GM12878 (cell line): ENCODE measurements at regions not wholly inside any gene's neighbourhood (a gene's known extent, or its start where the extent isn't known, plus 50 kb on each side); places are given as distances from the start of the nearest gene placed in this dataset.

Source experiments
- ATAC-seq: fragments of 200-7000 bp; cut with Tn5 transposase; 3 replicates; pipeline ENCODE4 v1.9.1; 2020; ENCODE audit warnings: mild to moderate bottlenecking, moderate library complexity
- BruUV-seq: library from RNA; stranded (reverse); fragments of 400-500 nt; replicated peaks from 2 replicates; lab custom pipeline; 2021; lab: Mats Ljungman, UMichigan
- CTCF ChIA-PET: fragments of 300-600 bp; sonication (Branson Sonifier 250); formaldehyde crosslinking; extraction: SDS; loops from one replicate; lab custom pipeline; 2021; ENCODE audit warnings: inconsistent platforms; lab: Yijun Ruan, JAX
- POLR2A ChIA-PET: fragments of 350-600 bp; formaldehyde crosslinking; extraction: SDS; loops from one replicate; lab custom pipeline; 2021; ENCODE audit warnings: inconsistent platforms; lab: Charles Lee
- RAD21 ChIA-PET: fragments of 300-600 bp; sonication (Branson Sonifier 250); formaldehyde crosslinking; loops from one replicate; lab custom pipeline; 2023; ENCODE audit warnings: antibody characterized with exemption; ENCODE audit not compliant: unreplicated experiment; lab: Charles Lee
- SMC1A ChIA-PET: fragments of 300-600 bp; sonication (Branson Sonifier 250); formaldehyde crosslinking; loops from one replicate; lab custom pipeline; 2023; ENCODE audit not compliant: unreplicated experiment, uncharacterized antibody; lab: Charles Lee
- DNase-seq: peaks from one replicate; pipeline ENCODE4 v3.0.0-alpha.2; 2011; ENCODE audit warnings: low read depth, low spot score
- FAIRE-seq: peaks from 3 replicates; lab custom pipeline; 2011; peaks lifted over from hg19 to GRCh38; lab: Jason Lieb, UNC
- H2AFZ ChIP-seq: 2 replicates; pipeline ENCODE4 v1.6.0; 2011; ENCODE audit warnings: low read depth, low read length, control low read depth; ENCODE audit not compliant: control insufficient read depth
- H3K27ac ChIP-seq: 2 replicates; pipeline ENCODE4 v1.5.1; 2011; ENCODE audit warnings: control low read depth; ENCODE audit not compliant: control insufficient read depth, insufficient read depth
- H3K27me3 ChIP-seq, 2 experiments: replicated peaks in 1 of 2; 2 replicates each; pipeline versions ENCODE4 v1.6.0 to v1.6.1; 2011; ENCODE audit warnings: low read length in 1 of 2; ENCODE audit not compliant: control insufficient read depth in 2 of 2, insufficient read depth in 2 of 2
- H3K36me3 ChIP-seq, 2 experiments: 2 replicates each; pipeline ENCODE4 v1.5.1; 2011; ENCODE audit warnings: low read length in 1 of 2; ENCODE audit not compliant: control insufficient read depth in 2 of 2, insufficient read depth in 2 of 2
- H3K4me1 ChIP-seq: 2 replicates; pipeline ENCODE4 v1.6.1; 2011; ENCODE audit warnings: mild to moderate bottlenecking, low read length, moderate library complexity, mixed read lengths; ENCODE audit not compliant: control insufficient read depth, insufficient read depth
- H3K4me2 ChIP-seq: 2 replicates; pipeline ENCODE4 v1.6.0; 2011; ENCODE audit warnings: control low read depth; ENCODE audit not compliant: control insufficient read depth, insufficient read depth
- H3K4me3 ChIP-seq: fragments of 200-600 bp; sonication (generic); 2 replicates; pipeline ENCODE4 v1.5.1; 2016
- H3K79me2 ChIP-seq: 2 replicates; pipeline ENCODE4 v1.6.0; 2011; ENCODE audit warnings: low read length; ENCODE audit not compliant: control insufficient read depth, insufficient read depth
- H3K9ac ChIP-seq: 2 replicates; pipeline ENCODE4 v1.8.0; 2011; ENCODE audit warnings: low read length, control low read depth, mixed read lengths; ENCODE audit not compliant: control insufficient read depth, insufficient read depth
- H3K9me3 ChIP-seq: replicated peaks from 3 replicates; pipeline ENCODE4 v1.5.1; 2011; ENCODE audit warnings: mild to moderate bottlenecking, low read length; ENCODE audit not compliant: control insufficient read depth, insufficient read depth
- H4K20me1 ChIP-seq: 2 replicates; pipeline ENCODE4 v1.6.0; 2011; ENCODE audit not compliant: control insufficient read depth, insufficient read depth
- BCL11A ChIP-seq: IDR thresholded peaks from 2 replicates; pipeline ENCODE4 v1.6.1; 2011; ENCODE audit warnings: low read depth, low read length
- CEBPZ ChIP-seq: fragments of 150-350 bp; IDR thresholded peaks from 2 replicates; pipeline ENCODE4 v1.6.1; 2016; ENCODE audit warnings: low read depth, low read length
- CHD1 ChIP-seq: IDR thresholded peaks from 2 replicates; pipeline ENCODE4 v1.6.1; 2012; ENCODE audit warnings: low read depth, low read length, improper control_type of control experiment
- DPF2 ChIP-seq: fragments of 450-650 bp; IDR thresholded peaks from 2 replicates; pipeline ENCODE4 v1.6.1; 2017; ENCODE audit warnings: mild to moderate bottlenecking
- E2F4 ChIP-seq: IDR thresholded peaks from 2 replicates; pipeline ENCODE4 v1.6.1; 2012; ENCODE audit warnings: low read depth, low read length, improper control_type of control experiment
- FOS ChIP-seq: IDR thresholded peaks from 3 replicates; pipeline ENCODE4 v1.6.1; 2011; ENCODE audit warnings: borderline replicate concordance; ENCODE audit not compliant: insufficient read length; ENCODE audit errors: extremely low read depth
- GATAD2B ChIP-seq: fragments of 450-650 bp; conservative IDR thresholded peaks from 2 replicates; pipeline ENCODE4 v1.6.1; 2017; ENCODE audit warnings: low read depth, mild to moderate bottlenecking, moderate library complexity
- HDGF ChIP-seq: fragments of 450-650 bp; IDR thresholded peaks from 2 replicates; pipeline ENCODE4 v1.6.1; 2016; ENCODE audit warnings: antibody characterized with exemption
- IRF5 ChIP-seq: fragments of 450-650 bp; IDR thresholded peaks from 2 replicates; pipeline ENCODE4 v1.6.1; 2017; ENCODE audit warnings: borderline replicate concordance
- JUNB ChIP-seq: IDR thresholded peaks from 2 replicates; pipeline ENCODE4 v1.6.1; 2016; ENCODE audit warnings: antibody characterized with exemption, mild to moderate bottlenecking
- KLF5 ChIP-seq: fragments of 450-650 bp; IDR thresholded peaks from 2 replicates; pipeline ENCODE4 v1.6.1; 2014; ENCODE audit warnings: mild to moderate bottlenecking; ENCODE audit not compliant: partially characterized antibody
- NFIC ChIP-seq: IDR thresholded peaks from 2 replicates; pipeline ENCODE4 v1.6.1; 2012; ENCODE audit warnings: low read depth, mild to moderate bottlenecking, inconsistent platforms, low read length, moderate library complexity
- PAX8 ChIP-seq: fragments of 450-650 bp; IDR thresholded peaks from 2 replicates; pipeline ENCODE4 v1.6.1; 2017; ENCODE audit warnings: mild to moderate bottlenecking, moderate library complexity
- PKNOX1 ChIP-seq: fragments of 450-650 bp; IDR thresholded peaks from 2 replicates; pipeline ENCODE4 v1.6.1; 2016; ENCODE audit warnings: mild to moderate bottlenecking
- POLR2AphosphoS2 ChIP-seq: IDR thresholded peaks from 2 replicates; pipeline ENCODE4 v1.6.1; 2011; ENCODE audit warnings: low read depth, mild to moderate bottlenecking, low read length, improper control_type of control experiment, moderate library complexity
- RB1 ChIP-seq: fragments of 450-650 bp; formaldehyde crosslinking; IDR thresholded peaks from 2 replicates; pipeline ENCODE4 v1.6.1; 2017; ENCODE audit warnings: mild to moderate bottlenecking, borderline replicate concordance
- RELA ChIP-seq: fragments of 450-650 bp; IDR thresholded peaks from 2 replicates; pipeline ENCODE4 v1.8.0; 2014; ENCODE audit warnings: borderline replicate concordance; ENCODE audit not compliant: partially characterized antibody
- SMAD5 ChIP-seq: IDR thresholded peaks from 2 replicates; pipeline ENCODE4 v1.6.1; 2016; ENCODE audit warnings: antibody characterized with exemption, low read depth
- SMC3 ChIP-seq: IDR thresholded peaks from 2 replicates; pipeline ENCODE4 v1.6.1; 2011; ENCODE audit warnings: low read length, improper control_type of control experiment, borderline replicate concordance
- TCF3 ChIP-seq: IDR thresholded peaks from 2 replicates; pipeline ENCODE4 v1.6.1; 2012; ENCODE audit warnings: low read depth, mild to moderate bottlenecking, low read length, borderline replicate concordance; ENCODE audit not compliant: insufficient read depth
- WGBS: methylation state at CpG from one replicate; pipeline ENCODE4 v1.1.6; 2016; ENCODE audit warnings: low lambda C conversion rate; ENCODE audit not compliant: insufficient replicate concordance, insufficient coverage; ENCODE audit errors: missing lambda C conversion rate; 5-methylcytosine and 5-hydroxymethylcytosine counted together
- in situ Hi-C: fragments of 300-500 bp; cut with MboI; formaldehyde crosslinking; loops from 9 replicates; pipeline ENCODE4 v1.14.3; 2018; ENCODE audit warnings: mixed read lengths
- intact Hi-C: fragments of 100-400 bp; cut with micrococcal nuclease; formaldehyde crosslinking; loops from one replicate; pipeline ENCODE4 v1.14.2; 2022; ENCODE audit not compliant: unreplicated experiment

GRCh38 chr18:77635451-77635850 is 385.8 kb downstream of the GALR1 start (continued):
- TF ChIP-seq IRF5 (no peak), GATAD2B (no peak), KLF5 (no peak)

GRCh38 chr18:77635858-77636257 is 386.2 kb downstream of the GALR1 start:
- ATAC-seq (no peak), DNase-seq (no peak), FAIRE-seq (no peak)
- in situ Hi-C loops (no loop called here), intact Hi-C loops (no loop called here)
- SMC1A ChIA-PET: no interaction called here
- BruUV-seq: no TSS peak
- no peaks in the 10 kb centered on the region for H3K9me3 ChIP-seq
- WGBS: 23% methylated on average over 6 of the region's 6 CpGs
- H4K20me1 ChIP-seq: no peaks in the 10 kb centered on the region
- H3K4me2 ChIP-seq: no peak overlapping the region
- no peaks in the 10 kb centered on the region for H3K36me3 ChIP-seq
- H3K27ac ChIP-seq: no peak overlapping the region
- POLR2A ChIA-PET: no interaction called here
- RAD21 ChIA-PET: no interaction called here
- no peak overlapping the region for H3K9ac ChIP-seq
- no peak overlapping the region for H2AFZ ChIP-seq
- H3K4me1 ChIP-seq: no peaks in the 10 kb centered on the region
- no peak overlapping the region for H3K4me3 ChIP-seq
- H3K27me3 ChIP-seq: no peaks in the 10 kb centered on the region
- H3K79me2 ChIP-seq: no peaks in the 10 kb centered on the region
- CTCF ChIA-PET: interaction anchor here (1.0 kb wide), 1 partner anchor 13 kb away, joined by 3 read pairs; no protein-coding TSS in a partner anchor
- no peak for TF ChIP-seq PKNOX1
- TF ChIP-seq CHD1: no peak
- no peak for TF ChIP-seq TCF3
- TF ChIP-seq RELA: no peak
- TF ChIP-seq BCL11A: no peak
- no peak for TF ChIP-seq NFIC
- no peak for TF ChIP-seq PAX8
- no peak for TF ChIP-seq CEBPZ
- no peak for TF ChIP-seq SMAD5
- no peak for TF ChIP-seq DPF2
- TF ChIP-seq FOS: no peak
- no peak for TF ChIP-seq JUNB
- no peak for TF ChIP-seq RB1
- no peak for TF ChIP-seq E2F4
- no peak for TF ChIP-seq HDGF
- no peak for TF ChIP-seq POLR2AphosphoS2
- no peak for TF ChIP-seq SMC3
